HG02798 (cell line): ENCODE measurements at regions not wholly inside any gene's neighbourhood (a gene's known extent, or its start where the extent isn't known, plus 50 kb on each side); places are given as distances from the start of the nearest gene placed in this dataset.

Experiments used
- ATAC-seq: cut with Tn5 transposase; IDR thresholded peaks from one replicate; pipeline ENCODE4 v1.9.1; 2021; ENCODE audit warnings: mild to moderate bottlenecking; ENCODE audit not compliant: unreplicated experiment, poor library complexity

DNA sequence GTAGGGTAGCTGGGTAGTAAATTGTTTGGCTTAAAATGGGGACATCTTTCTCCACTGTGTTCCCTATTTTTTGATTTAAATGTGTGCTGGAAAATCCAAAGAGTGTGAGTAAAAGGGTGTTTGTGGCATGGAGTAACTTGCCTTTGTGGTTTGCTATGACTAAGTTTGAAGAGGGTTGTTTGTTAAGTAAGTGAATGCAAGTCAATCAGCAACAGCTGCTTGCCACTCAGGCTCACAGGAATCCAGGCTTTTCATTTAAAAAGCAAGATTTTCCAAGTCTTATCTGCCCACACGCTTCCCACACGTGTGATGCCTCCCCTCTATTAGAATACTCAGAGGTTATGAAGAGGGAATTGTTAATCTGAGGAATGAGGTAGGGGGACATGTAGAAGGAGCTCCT is 847.7 kb upstream of the RBFOX1 start:
- ATAC-seq, result no peak

DNA sequence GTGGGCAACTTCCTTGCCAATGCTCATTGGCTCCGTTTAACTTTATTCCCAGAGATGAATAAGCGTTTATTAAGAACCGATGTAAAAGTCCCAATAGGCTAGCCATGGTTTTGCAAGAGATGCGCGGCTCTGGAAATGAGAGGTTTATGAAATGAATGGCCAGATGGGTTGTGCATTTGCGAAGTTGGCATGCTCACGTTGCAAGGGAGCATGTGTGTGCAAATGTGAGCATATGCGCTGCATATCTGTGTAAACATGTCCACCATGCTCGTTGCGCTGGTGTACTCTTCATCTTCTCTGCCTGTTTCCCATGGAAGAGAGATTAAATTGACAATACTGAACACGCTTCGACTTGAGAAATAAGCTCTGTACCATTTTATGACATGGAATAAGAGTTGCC is 848.6 kb upstream of the RBFOX1 start:
- no peak for ATAC-seq

DNA sequence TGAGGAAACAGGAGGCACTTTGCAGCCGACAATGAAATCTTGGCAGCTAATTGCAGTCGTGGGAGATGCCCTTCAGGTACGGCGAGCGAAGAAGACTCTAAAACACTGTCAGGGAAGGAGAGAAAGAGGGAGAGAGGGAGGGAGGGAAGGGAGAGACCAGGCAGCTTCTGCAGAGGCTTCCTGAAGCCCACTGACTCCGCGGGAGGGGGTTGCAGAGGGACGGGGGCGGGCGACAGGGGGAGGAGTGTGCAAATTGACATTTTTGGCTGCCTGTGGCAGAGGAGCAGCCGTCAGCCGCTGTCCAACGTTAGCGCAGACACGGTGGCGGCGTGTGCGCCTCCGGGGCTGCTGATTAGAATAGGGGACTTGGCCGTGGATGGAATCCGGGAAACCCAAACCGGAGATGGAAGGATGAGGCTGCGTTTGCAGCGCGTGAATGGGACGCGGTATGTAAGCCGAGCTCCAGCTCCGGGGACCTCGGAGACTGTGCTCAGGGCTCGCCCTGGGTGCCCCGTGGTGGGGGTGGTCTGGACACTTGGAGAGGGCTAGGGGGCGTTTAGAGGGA is 849.1 kb upstream of the RBFOX1 start:
- no peak for ATAC-seq

DNA sequence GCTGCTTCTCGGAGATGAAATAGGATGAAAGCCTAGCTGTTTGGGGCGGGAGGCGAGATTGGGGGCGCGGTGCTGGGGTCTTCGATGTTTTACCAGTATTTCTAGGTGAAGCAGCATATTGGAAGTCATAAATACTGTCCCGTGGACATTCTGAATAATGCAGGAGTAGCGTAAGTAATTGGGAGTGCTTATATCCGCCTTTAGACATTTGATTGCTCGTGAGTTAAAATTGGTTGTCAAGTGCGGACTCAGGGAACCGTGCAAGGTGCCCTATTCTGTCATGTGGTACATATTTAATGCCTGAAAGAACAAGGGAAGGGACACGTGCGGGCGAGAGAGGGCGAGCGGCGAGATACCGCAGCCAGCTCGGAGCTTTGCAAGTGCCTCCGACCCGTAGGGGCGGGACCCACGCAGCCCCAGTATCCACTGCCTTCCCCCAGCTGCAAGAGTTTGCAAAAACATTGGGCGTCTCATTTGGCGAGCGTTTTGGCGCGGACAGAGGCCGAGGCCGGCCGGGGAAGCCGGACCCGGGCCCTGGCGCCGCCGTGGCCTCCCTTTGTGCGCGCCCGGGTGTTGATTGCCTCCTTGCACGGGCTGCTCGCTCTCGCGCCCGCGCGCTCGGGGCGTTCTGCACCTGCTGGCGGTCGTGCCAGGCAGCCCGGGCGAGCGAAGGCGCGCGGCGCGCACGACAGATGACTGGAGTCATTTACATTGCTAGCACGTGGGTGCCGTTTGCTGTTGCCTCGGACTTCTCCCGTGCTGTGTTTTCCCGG is 849.8 kb upstream of the RBFOX1 start:
- ATAC-seq, result no peak

DNA sequence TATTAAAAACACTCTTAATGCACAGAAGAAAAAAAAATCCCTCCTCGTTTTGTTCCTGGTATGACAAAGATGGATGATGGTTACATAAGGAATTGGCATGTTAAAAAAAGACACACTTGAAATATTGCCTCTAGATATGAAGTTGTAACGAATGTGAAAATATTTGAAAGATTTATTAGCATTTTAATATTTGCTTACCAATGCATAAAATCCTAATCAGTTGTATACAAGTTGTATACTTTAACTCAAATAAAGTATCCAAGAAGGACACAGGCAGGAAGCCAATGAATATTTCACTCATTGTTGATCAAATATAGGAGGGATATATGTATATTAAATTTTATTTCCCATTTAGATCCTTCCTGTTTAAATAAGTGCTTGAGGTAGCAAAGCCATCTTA is 850.8 kb upstream of the RBFOX1 start:
- ATAC-seq, result no peak

DNA sequence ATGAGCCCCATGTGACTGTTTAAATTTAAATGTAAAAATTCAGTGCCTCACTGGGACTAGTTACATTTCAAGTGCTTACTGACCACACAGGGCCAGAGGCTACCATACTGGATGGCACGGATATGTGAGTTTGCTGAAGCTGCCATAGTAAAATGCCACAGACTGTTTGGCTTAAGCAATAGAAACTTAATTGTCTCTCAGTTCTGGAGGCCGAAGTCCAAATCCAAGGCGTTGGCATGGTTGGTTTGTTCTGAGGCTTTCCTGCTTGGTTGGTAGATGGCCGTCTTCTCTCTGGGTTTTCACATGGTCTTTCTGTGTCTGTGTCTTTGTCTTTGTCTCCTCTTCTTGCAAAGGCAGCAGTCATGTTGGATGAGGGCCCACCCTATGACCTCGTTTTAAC is 878.9 kb upstream of the RBFOX1 start:
- ATAC-seq, result no peak

DNA sequence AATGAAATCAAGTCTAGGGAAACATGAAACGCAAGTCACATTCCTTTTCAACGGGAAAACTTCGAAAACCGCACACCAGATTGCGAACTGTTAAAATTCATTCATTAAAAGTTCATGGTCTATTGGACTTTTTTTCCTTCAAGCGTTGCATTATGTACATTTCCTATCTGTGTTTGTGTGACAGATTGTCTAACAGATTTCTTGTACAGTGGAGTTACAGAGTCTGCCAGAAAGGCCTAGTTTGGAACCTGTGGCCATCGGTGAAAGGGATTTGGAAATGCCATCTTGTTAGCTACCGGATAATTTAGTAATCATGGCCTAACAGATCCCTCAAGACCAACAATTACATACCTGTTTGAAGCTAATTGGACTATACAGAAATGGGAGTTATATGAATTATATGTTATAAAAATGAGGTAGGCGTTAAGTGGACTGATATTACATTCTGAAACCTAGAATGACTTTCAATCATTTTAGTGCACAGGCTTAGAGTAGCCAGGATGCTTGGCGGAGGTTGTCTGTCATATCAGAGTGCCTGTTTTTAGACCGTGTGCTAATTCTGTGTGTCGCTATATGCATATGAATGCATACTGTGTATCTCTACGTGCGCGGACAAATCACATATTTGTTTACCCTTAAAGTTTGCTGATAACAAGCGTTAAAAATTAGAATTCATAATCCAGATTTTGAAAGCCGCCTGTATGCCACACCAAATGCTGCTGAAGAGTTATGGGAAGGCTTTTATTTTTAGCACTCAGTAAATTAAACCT is 885.4 kb upstream of the RBFOX1 start:
- no peak for ATAC-seq

DNA sequence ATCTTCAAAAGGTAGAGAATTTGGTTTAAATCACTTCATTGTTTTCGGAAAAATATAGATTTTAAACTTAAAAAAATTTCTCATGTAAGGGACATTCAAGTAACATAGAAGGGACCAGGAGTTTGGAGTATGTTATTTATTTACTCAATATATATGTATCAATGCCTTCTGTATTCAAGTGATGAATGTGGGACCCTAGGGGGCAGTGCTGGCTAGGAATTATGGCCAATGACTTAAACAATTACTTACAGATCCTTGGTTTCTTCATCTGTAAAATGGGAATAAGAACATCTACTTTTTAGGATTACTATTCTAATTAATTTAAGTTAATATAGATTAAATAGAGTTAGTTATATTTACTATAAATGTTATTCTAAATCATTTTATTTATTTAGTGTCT is 886.3 kb upstream of the RBFOX1 start:
- no peak for ATAC-seq

DNA sequence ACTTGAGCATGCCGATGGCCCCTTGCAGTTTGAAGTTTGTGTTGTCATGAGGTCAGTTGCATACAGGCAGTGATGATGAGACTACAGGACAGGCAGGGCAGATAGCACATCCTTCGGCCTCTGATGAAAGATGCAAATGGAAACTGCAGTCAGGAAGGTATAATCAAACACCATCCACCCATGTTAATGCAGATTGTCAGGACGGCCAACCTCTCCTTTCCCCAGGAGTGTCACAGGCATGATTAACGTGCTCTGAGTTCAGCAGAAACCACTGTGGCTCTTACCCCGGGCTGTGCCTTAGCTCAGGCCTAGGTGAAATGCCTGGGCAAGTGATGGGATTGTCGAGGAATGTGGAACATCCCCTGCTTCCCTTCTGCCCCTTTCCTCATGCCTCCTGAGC is 893.5 kb upstream of the RBFOX1 start:
- no peak for ATAC-seq

DNA sequence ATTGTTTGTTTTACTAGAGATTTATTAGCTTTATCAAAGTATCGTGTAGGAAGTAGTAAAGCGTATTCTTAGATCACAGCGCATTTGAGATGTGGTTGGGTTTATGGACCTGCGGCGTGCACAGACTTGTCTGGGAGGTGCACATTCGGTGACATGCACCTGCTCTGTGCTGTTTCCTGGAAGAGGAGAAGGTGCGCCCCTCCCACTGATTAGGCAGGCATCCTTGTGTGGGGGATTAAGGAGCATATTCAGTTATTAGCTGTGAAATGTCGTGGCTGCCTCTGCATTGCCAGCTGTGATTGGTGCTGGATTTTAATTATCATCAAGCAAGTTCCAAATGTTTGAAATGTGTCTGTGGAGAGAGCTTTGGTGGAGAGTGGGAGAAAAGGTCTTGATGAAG is 903.8 kb upstream of the RBFOX1 start:
- no peak for ATAC-seq

DNA sequence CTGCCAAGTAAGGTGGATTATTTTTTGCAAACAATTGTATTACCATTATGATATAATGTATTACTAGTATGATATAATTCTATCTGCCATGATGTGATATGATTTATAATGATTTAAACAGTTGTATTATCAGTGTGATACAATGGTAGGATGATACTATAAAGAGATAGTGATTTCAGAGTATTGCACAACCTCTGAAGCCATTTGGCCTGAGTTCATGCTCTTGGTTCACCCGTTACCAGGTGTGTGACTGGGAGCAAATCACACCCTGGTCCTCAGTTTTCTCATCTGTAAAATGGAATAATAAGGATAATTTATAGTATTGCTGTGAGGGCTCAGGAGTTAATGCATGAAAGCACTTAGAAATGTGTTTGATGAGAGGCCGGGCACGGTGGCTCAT is 905.0 kb upstream of the RBFOX1 start:
- no peak for ATAC-seq

DNA sequence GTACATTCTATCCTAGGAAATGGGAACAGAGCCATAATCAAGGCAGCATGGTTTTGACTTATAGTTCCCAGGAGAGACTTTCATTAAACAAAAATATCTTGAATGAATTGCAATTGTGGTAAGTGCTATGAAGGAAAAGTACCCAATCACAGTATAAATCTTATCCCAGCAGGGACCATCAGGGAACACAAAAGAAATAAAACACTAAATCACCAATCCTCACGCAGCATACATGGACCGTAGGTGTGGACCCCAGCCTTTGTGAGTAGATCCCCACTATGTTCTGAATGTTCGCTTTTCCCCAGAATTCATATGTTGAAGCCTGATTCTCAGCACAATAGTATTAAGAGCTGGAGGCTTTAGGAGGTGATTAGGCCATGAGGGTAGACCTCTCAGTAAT is 925.0 kb upstream of the RBFOX1 start:
- no peak for ATAC-seq

DNA sequence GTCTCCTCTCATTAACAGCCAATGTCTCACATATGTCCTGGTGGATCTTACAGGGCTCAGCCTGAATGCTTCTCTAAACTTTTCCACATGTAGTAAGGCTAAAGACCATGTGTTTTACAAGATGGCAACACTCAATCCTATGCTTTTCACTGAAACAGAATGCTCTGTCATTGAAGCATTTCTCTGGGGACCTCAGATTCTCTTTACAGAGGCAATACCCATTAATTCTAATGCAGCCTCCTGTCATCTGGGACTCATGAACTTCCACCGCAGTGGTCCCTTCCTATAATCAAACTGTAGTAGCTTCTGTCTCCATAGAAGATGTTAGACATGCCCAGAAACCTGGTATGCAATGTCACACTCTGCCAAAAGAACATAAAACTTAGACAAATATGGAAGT is 926.6 kb upstream of the RBFOX1 start:
- ATAC-seq, result no peak

DNA sequence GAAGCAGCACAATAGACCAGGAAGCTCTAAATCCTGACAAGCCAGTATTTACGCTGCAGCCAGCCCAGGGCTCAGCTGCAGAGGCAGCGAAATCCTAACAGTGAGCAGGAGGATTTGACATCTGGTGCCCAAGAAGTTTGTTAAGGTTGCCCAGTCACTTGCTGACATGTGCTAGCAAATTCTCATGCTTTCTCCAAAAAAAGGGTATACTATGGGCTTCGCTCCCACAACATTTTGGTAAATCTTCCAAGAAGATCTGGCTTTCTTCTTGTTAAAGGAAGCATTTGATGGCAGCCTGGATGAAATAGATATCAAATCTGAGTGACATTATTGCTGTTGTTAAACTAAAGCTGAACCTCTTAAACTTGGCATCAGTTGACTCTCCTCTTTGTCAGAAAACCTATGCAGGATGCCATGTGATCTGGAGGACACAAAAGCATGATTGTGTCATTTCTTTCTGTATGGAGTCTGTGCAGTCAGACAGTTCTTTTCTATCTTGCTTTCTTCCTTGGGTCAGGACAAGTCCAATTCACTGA is 949.7 kb upstream of the RBFOX1 start:
- ATAC-seq, result no peak

DNA sequence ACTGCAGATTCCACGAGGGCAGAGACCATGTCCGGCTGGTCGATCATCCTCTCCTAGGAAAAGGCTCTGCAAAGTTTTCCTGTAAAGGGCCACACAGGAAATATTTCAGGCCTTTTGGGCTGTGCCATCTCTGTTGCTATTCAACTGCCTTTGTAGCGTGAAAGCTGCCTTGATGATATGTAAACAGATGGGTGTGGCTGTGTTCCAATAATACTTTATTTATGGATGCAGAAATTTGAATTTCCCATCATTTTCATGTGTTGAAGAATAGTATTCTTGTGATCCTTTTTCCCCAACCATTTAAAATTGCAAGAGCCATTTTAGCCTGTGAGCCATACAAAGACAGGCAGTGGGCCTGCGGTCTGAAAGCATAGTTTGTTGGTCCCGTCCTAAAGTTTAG is 950.7 kb upstream of the RBFOX1 start:
- ATAC-seq, result no peak

DNA sequence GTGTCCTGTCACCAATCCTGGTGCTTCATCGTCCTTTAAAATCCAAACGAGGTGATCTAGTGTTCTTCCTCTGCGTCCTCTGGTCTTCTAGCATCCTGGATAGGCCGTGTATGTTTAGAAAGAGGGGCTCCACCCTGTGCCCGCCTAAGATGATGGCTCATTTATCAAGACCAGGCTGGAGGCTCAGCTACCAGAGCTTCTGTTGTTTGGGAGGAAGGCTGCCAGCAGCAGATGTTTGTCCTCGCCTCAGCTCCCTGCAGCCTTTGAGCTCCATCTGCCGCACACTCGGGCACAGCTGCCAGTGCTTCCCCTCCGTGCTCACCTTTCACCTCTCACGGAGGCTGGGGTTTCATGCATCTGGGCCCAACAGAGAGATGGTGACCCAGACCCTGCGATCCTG is 954.7 kb upstream of the RBFOX1 start:
- no peak for ATAC-seq

DNA sequence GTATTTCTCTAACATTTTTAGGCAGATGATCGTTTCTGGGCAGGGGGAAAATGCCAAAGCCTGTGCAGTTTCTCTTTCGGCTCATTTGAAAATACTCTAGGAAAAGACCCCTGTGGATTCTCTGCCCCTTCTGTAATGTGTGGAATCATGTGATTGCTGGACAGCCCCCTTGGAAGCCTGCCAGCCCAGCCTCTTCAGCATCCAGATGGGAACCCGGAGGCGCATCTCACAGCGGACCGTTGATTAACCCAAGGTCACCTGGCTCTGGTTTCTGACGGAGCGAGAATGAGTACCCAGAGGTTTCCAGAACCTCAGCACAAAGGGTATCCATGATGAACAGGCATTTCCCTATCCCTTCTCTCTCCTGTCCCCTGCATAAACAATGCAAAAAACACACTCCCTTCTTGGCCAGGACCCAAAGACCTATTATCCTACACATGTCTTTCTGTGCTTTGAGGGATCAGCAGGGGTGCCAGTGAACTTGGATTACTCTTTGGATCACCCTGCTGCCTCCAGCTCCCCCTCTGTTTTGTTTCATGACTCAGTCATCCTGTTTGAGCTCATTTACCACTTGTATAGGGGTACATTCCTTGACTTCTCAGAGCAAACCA is 957.1 kb upstream of the RBFOX1 start:
- no peak for ATAC-seq

DNA sequence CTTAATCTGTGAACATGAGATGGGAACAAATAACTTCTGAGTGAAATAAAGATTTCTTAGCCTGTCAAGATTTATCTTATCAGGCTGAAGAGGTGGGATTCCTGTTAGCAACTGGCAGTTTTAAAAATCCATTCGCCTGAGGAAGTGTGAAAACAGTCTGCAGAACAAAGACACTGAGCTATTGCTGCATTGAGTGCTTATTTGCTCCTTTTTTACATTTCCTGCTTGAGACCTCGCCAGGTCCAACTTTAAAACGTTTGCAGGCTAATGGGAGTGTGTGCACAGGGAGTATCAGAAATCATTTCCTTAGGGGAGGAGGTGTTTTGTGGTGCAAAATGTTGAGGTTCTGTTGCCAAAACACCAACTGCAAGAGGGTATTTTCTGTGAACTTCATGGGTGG is 957.8 kb upstream of the RBFOX1 start:
- ATAC-seq, result no peak

DNA sequence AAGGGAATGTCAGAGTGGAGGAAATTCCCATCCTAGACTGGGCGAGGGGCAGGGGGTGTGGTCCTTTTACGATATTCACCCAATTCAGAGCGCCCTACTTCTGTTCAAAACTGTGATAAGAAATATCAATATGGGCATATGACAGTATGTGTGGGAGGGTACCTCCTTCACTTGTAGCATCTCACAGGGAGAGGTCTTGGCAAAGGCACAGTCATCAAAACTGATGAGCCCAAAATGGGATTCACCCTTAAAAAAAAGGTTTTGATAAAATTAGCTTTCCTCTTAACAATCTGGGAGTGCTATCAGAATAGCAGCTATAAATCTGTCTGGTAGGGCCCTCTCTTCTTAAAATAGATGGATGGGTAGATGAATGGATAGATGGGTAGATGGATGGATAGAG is 967.8 kb upstream of the RBFOX1 start:
- ATAC-seq, result no peak

DNA sequence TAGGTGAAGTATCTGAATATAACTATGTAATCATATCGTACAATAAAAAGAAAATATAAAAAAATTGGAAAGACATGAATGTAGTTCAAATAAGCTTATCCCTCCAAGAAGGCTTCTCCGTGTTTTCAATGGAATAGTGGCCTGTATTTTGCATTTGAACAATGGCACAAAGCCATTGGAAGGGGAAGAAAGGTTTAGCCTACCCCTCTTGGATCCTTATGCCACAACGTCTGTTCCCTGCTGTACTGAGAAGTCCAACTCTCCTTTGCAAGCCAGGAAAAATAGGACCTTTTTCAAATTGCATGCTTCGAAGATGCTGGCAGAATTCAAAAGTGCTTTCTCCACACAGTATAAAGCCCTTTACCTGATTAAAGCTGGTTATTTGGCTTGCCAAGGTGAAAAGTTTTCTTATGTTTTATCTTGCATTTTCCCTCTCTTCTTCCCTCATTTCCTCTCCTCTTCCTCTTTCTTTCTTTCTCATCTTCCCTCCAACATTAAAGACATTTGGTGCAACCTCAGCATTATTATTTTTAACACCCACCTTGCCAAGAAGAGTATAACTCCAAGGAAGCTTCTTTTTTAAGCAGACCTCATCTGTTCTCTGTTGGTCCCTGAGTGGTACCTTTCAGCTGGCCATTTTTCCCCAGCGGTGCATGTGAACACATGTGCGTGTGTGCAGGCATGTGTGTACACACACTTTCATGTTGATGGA is 968.6 kb upstream of the RBFOX1 start:
- ATAC-seq, result no peak
